ENCODE measurements at regions not wholly inside any gene's neighbourhood (a gene's known extent, or its start where the extent isn't known, plus 50 kb on each side); places are given as distances from the start of the nearest gene placed in this dataset.
"Not testable (repeated sequence)": the region's sequence is repeated elsewhere in the genome, so short reads cannot be mapped to it uniquely, and the experiment has no call there.

GRCh38 chr7:66741-67140 is 125.6 kb upstream of the FAM20C start:
- H3K4me1 ChIP-seq (ENCODE audit: low read depth, poor library complexity, severe bottlenecking): no peaks in the 10 kb centered on the region
- TF ChIP-seq, protein P1, sequence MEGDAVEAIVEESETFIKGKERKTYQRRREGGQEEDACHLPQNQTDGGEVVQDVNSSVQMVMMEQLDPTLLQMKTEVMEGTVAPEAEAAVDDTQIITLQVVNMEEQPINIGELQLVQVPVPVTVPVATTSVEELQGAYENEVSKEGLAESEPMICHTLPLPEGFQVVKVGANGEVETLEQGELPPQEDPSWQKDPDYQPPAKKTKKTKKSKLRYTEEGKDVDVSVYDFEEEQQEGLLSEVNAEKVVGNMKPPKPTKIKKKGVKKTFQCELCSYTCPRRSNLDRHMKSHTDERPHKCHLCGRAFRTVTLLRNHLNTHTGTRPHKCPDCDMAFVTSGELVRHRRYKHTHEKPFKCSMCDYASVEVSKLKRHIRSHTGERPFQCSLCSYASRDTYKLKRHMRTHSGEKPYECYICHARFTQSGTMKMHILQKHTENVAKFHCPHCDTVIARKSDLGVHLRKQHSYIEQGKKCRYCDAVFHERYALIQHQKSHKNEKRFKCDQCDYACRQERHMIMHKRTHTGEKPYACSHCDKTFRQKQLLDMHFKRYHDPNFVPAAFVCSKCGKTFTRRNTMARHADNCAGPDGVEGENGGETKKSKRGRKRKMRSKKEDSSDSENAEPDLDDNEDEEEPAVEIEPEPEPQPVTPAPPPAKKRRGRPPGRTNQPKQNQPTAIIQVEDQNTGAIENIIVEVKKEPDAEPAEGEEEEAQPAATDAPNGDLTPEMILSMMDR (conservative IDR thresholded peaks at IDR 0.05; ENCODE audit: low read depth, low read length): no peak
- no peak overlapping the region for H3K9ac ChIP-seq
- no peaks in the 10 kb centered on the region for H4K20me1 ChIP-seq (ENCODE audit: insufficient read depth)
- no peak overlapping the region for H3K4me3 ChIP-seq (IDR thresholded peaks at IDR 0.05; ENCODE audit: insufficient read depth, low read depth, low read length)
- no peak overlapping the region for H3K4me2 ChIP-seq
- no peaks in the 10 kb centered on the region for H3K36me3 ChIP-seq (ENCODE audit: insufficient read depth)
- peaks cover 41% of the 10 kb centered on the region; the same call in 1 of the 2 replicates for H3K27me3 ChIP-seq (ENCODE audit: insufficient read depth, low read depth)
- H3K79me2 ChIP-seq (ENCODE audit: insufficient read depth, low read depth): no peaks in the 10 kb centered on the region
- no peak overlapping the region for H2AFZ ChIP-seq (ENCODE audit: low read depth)
- H3K27ac ChIP-seq: no peak overlapping the region

DNA sequence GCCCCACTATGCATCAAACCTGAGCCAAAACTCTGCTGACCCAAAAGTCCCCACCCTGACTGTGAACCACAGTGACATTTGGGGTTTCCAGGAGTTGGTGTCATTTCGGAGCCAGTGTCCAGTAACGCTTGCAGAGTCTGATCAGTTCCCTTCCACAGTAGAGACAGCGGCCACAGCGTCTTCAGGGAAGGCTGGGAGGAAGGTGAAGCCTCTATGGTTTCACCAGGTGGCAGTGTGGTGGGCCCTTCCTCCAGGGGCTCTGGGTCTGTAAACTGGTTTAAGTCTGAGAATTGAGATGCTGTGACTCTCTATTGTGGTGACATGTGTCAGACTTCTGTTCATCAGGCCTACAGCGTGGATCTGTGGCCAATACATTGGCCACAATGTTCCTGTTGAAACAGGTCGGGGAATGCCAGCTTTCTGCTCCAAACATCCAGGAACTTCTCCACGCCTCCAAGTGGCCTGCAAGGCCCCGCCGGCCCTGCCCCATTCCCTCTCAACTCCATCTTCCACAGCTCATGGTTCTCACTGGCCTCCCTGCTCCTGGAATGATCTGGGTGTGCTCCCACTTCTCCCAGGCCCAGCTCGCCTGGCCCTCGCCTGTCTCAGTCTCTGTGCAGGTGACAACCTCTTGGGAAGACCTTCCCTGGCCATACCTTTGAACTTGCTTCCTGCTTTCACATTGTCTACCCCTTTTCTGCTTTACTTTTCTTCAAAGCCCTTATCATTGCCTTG is 124.5 kb upstream of the FAM20C start:
- H3K4me3 ChIP-seq (IDR thresholded peaks at IDR 0.05; ENCODE audit: insufficient read depth, low read depth, low read length): no peak overlapping the region
- H3K79me2 ChIP-seq (ENCODE audit: insufficient read depth, low read depth): no peaks in the 10 kb centered on the region
- no peaks in the 10 kb centered on the region for H3K4me1 ChIP-seq (ENCODE audit: low read depth, poor library complexity, severe bottlenecking)
- H3K27me3 ChIP-seq (ENCODE audit: insufficient read depth, low read depth): peaks cover 38% of the 10 kb centered on the region; the same call in 1 of the 2 replicates
- TF ChIP-seq, protein P1 (conservative IDR thresholded peaks at IDR 0.05; ENCODE audit: low read depth, low read length): no peak
- H3K27ac ChIP-seq: no peak overlapping the region
- H3K4me2 ChIP-seq: no peak overlapping the region
- H2AFZ ChIP-seq (ENCODE audit: low read depth): no peak overlapping the region
- H3K9ac ChIP-seq: no peak overlapping the region
- H4K20me1 ChIP-seq (ENCODE audit: insufficient read depth): no peaks in the 10 kb centered on the region
- no peaks in the 10 kb centered on the region for H3K36me3 ChIP-seq (ENCODE audit: insufficient read depth)

- Histone ChIP-seq H3K36me3 (ENCODE audit: insufficient read depth) (no peaks in the 10 kb centered on the region), H2AFZ (ENCODE audit: low read depth) (no peak overlapping the region), H3K79me2 (ENCODE audit: insufficient read depth, low read depth) (no peaks in the 10 kb centered on the region), H4K20me1 (ENCODE audit: insufficient read depth) (no peaks in the 10 kb centered on the region), H3K4me3 (IDR thresholded peaks at IDR 0.05; ENCODE audit: insufficient read depth, low read depth, low read length) (no peak overlapping the region), H3K4me2 (no peak overlapping the region), H3K4me1 (ENCODE audit: low read depth, poor library complexity, severe bottlenecking) (no peaks in the 10 kb centered on the region), H3K9ac (no peak overlapping the region), H3K27me3 (ENCODE audit: insufficient read depth, low read depth) (peaks cover 38% of the 10 kb centered on the region; the same call in 1 of the 2 replicates), H3K27ac (no peak overlapping the region)
- TF ChIP-seq, protein P1 (conservative IDR thresholded peaks at IDR 0.05; ENCODE audit: low read depth, low read length): no peak
Measured at GRCh38 chr7:68629-69028, 123.7 kb upstream of the FAM20C start.

GRCh38 chr7:69052-69451 is 123.3 kb upstream of the FAM20C start:
- H3K27ac ChIP-seq; H4K20me1 ChIP-seq (ENCODE audit: insufficient read depth); H2AFZ ChIP-seq (ENCODE audit: low read depth); H3K4me3 ChIP-seq (IDR thresholded peaks at IDR 0.05; ENCODE audit: insufficient read depth, low read depth, low read length); H3K79me2 ChIP-seq (ENCODE audit: insufficient read depth, low read depth); H3K4me2 ChIP-seq; H3K4me1 ChIP-seq (ENCODE audit: low read depth, poor library complexity, severe bottlenecking); H3K36me3 ChIP-seq (ENCODE audit: insufficient read depth); H3K9ac ChIP-seq: not testable (repeated sequence)
- H3K27me3 ChIP-seq (ENCODE audit: insufficient read depth, low read depth): peaks cover 34% of the 10 kb centered on the region; the same call in 1 of the 2 replicates

- not testable (repeated sequence) for H3K9ac ChIP-seq; H3K4me1 ChIP-seq (ENCODE audit: low read depth, poor library complexity, severe bottlenecking); H3K4me2 ChIP-seq; H3K36me3 ChIP-seq (ENCODE audit: insufficient read depth); H3K27ac ChIP-seq; H2AFZ ChIP-seq (ENCODE audit: low read depth); H4K20me1 ChIP-seq (ENCODE audit: insufficient read depth); H3K4me3 ChIP-seq (IDR thresholded peaks at IDR 0.05; ENCODE audit: insufficient read depth, low read depth, low read length); H3K79me2 ChIP-seq (ENCODE audit: insufficient read depth, low read depth)
- peaks cover 33% of the 10 kb centered on the region; the same call in 1 of the 2 replicates for H3K27me3 ChIP-seq (ENCODE audit: insufficient read depth, low read depth)
Measured at GRCh38 chr7:69499-70123, 122.8 kb upstream of the FAM20C start.

DNA sequence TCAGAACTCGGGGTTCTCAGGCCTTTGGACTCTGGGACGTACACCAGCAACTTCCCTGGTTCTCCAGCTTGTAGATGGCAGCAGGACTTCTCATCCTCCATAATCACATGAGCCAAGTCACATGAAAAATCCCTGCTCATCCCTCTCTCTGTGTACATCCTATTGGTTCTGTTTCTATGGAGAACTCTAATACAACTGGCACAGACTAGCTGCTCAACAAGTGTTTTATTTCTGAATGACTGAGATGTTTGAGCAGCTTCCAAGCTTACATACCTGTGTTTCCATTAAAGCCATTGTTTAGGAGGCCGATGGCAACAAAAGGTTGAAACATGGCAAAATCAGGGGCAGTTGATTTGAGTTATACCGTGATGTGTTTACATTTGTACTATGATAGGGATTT is 122.2 kb upstream of the FAM20C start:
- H3K79me2 ChIP-seq (ENCODE audit: insufficient read depth, low read depth); H3K4me2 ChIP-seq; H2AFZ ChIP-seq (ENCODE audit: low read depth): not testable (repeated sequence)

GRCh38 chr7:70989-71388 is 121.4 kb upstream of the FAM20C start:
- H3K79me2 ChIP-seq (ENCODE audit: insufficient read depth, low read depth); H3K4me3 ChIP-seq (IDR thresholded peaks at IDR 0.05; ENCODE audit: insufficient read depth, low read depth, low read length); H3K4me2 ChIP-seq; H3K27ac ChIP-seq; H2AFZ ChIP-seq (ENCODE audit: low read depth); H4K20me1 ChIP-seq (ENCODE audit: insufficient read depth); H3K9ac ChIP-seq; H3K36me3 ChIP-seq (ENCODE audit: insufficient read depth); H3K4me1 ChIP-seq (ENCODE audit: low read depth, poor library complexity, severe bottlenecking): not testable (repeated sequence)
- H3K27me3 ChIP-seq (ENCODE audit: insufficient read depth, low read depth): peaks cover 26% of the 10 kb centered on the region; the same call in 1 of the 2 replicates

More for the DNA sequence above, 122.2 kb upstream of the FAM20C start:
- H3K27ac ChIP-seq; H3K9ac ChIP-seq; H3K4me3 ChIP-seq (IDR thresholded peaks at IDR 0.05; ENCODE audit: insufficient read depth, low read depth, low read length); H3K4me1 ChIP-seq (ENCODE audit: low read depth, poor library complexity, severe bottlenecking); H4K20me1 ChIP-seq (ENCODE audit: insufficient read depth); H3K36me3 ChIP-seq (ENCODE audit: insufficient read depth): not testable (repeated sequence)
- peaks cover 33% of the 10 kb centered on the region; the same call in 1 of the 2 replicates for H3K27me3 ChIP-seq (ENCODE audit: insufficient read depth, low read depth)

Measured in KMS-11 (cell line).